Nephron progenitor cell (in vitro differentiated cells): ENCODE measurements at regions not wholly inside any gene's neighbourhood (a gene's known extent, or its start where the extent isn't known, plus 50 kb on each side); places are given as distances from the start of the nearest gene placed in this dataset.

Source experiments
- DNase-seq: peaks from one replicate; pipeline ENCODE4 v3.0.0; 2021
- H3K27ac Mint-ChIP-seq: 2 replicates; pipeline ENCODE4 v1.8.0; 2021; ENCODE audit warnings: mild to moderate bottlenecking, moderate library complexity, mixed read lengths
- H3K27me3 Mint-ChIP-seq: 2 replicates; pipeline ENCODE4 v1.8.0; 2021; ENCODE audit warnings: mild to moderate bottlenecking, low read depth, mixed read lengths; ENCODE audit not compliant: poor library complexity
- H3K36me3 Mint-ChIP-seq: 2 replicates; pipeline ENCODE4 v1.8.0; 2021; ENCODE audit warnings: low read depth, mixed read lengths
- H3K4me1 Mint-ChIP-seq: 2 replicates; pipeline ENCODE4 v1.8.0; 2021; ENCODE audit warnings: mixed read lengths
- H3K4me3 Mint-ChIP-seq: 2 replicates; pipeline ENCODE4 v1.8.0; 2021; ENCODE audit warnings: mild to moderate bottlenecking, moderate library complexity, mixed read lengths
- H3K9me3 Mint-ChIP-seq: 2 replicates; pipeline ENCODE4 v1.8.0; 2021; ENCODE audit warnings: mild to moderate bottlenecking, moderate library complexity, mixed read lengths
- TF ChIP-seq, protein P1 (sequence below): fragments of 200-600 bp; sonication (generic); IDR thresholded peaks from 2 replicates; pipeline ENCODE4 v1.5.0; 2021; ENCODE audit warnings: antibody characterized with exemption

DNA sequence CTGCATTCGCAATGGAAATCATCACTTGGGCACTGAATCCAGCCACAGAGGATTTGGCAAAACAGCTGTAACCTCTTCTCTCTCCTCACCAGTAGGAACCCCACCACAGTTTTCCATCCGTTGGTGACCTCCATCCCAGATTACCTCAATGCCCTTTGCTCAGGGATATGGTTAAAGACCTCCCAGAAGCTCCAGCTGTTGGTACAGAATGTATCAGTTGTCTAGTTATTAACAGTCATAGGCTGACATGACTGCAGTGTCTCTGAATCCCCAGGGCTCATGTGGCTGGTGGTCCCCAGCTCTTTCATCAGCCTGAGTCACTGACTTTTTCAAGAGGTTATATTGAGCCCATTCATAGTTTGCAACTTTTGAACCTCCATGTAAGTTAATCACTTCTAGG is 189.8 kb upstream of the HHIP start:
- H3K27me3 Mint-ChIP-seq = peaks cover 6% of the 10 kb centered on the region
- H3K36me3 Mint-ChIP-seq = no peaks in the 10 kb centered on the region
- TF ChIP-seq, protein P1, sequence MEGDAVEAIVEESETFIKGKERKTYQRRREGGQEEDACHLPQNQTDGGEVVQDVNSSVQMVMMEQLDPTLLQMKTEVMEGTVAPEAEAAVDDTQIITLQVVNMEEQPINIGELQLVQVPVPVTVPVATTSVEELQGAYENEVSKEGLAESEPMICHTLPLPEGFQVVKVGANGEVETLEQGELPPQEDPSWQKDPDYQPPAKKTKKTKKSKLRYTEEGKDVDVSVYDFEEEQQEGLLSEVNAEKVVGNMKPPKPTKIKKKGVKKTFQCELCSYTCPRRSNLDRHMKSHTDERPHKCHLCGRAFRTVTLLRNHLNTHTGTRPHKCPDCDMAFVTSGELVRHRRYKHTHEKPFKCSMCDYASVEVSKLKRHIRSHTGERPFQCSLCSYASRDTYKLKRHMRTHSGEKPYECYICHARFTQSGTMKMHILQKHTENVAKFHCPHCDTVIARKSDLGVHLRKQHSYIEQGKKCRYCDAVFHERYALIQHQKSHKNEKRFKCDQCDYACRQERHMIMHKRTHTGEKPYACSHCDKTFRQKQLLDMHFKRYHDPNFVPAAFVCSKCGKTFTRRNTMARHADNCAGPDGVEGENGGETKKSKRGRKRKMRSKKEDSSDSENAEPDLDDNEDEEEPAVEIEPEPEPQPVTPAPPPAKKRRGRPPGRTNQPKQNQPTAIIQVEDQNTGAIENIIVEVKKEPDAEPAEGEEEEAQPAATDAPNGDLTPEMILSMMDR = no peak
- no peaks in the 10 kb centered on the region for H3K9me3 Mint-ChIP-seq
- no peak overlapping the region for H3K27ac Mint-ChIP-seq
- DNase-seq = no peak
- peaks cover 15% of the 10 kb centered on the region for H3K4me1 Mint-ChIP-seq
- no peak overlapping the region for H3K4me3 Mint-ChIP-seq

DNA sequence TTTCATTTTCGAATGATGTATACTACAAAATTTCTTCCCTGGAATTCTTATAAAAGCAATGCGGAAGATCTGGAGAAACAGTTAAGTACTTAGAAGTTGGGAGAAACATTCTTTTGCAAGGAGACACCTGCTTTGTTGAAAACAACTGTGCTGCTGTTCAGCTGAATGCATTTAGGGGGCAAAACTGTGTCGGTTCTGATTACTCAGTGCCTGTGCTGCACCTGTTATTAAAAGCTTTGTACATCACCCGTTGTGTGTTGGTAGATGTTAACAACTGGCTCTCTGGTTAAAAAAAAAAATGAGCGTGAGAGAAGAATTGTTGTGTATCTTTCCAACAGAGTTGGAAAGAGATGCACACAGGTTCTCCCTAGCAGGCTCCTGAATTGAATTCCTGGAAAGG is 184.1 kb upstream of the HHIP start:
- H3K36me3 Mint-ChIP-seq = no peaks in the 10 kb centered on the region
- DNase-seq = no peak
- TF ChIP-seq, protein P1 = no peak
- H3K4me3 Mint-ChIP-seq = no peak overlapping the region
- H3K27me3 Mint-ChIP-seq = no peaks in the 10 kb centered on the region
- peaks cover 10% of the 10 kb centered on the region for H3K4me1 Mint-ChIP-seq
- H3K9me3 Mint-ChIP-seq = no peaks in the 10 kb centered on the region
- H3K27ac Mint-ChIP-seq = no peak overlapping the region

DNA sequence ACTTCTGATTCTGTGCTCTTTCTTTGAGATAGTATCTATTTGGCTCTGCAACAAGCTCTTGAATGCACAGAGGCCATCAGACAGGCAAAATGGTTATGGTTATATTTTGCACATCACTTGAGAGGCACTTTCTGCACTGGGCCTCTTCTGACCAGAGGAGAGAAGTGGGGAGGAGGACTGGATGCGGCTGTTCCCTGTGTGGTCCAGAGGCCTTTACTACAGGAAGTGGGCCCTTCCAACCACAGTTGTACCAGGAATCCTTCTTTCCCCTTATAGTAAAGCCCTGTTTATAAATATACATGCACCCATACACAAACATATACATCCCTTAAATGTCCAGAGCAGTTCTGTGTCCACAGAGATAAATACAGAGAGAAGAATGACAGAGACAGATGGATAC is 182.7 kb upstream of the HHIP start:
- Mint-ChIP-seq H3K4me1 (peaks cover 4% of the 10 kb centered on the region), H3K9me3 (no peaks in the 10 kb centered on the region), H3K27me3 (no peaks in the 10 kb centered on the region), H3K36me3 (no peaks in the 10 kb centered on the region), H3K27ac (no peak overlapping the region), H3K4me3 (no peak overlapping the region)
- TF ChIP-seq, protein P1 = no peak
- no peak for DNase-seq

DNA sequence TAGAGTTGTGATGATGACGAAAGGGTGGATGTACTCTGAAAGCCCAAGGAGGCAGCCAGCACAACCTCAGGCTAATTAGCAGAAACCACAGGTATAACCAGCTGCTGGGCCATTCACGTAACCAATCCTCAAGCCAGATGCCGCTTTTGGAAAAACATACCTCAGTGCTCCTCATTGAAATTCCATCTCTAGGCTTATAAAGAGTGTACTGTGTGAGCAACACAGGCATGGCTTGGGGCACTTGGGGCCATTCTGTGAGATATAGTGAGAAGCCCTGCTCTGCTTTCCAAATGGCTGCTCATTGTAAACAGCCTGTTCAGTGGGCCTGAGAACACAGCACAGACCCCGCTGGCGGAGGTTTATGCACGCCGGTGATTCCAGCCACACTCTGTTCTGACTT is 182.1 kb upstream of the HHIP start:
- Mint-ChIP-seq H3K27ac (no peak overlapping the region), H3K4me1 (no peaks in the 10 kb centered on the region), H3K4me3 (no peak overlapping the region), H3K27me3 (no peaks in the 10 kb centered on the region), H3K9me3 (no peaks in the 10 kb centered on the region), H3K36me3 (no peaks in the 10 kb centered on the region)
- no peak for DNase-seq
- TF ChIP-seq, protein P1 = no peak

DNA sequence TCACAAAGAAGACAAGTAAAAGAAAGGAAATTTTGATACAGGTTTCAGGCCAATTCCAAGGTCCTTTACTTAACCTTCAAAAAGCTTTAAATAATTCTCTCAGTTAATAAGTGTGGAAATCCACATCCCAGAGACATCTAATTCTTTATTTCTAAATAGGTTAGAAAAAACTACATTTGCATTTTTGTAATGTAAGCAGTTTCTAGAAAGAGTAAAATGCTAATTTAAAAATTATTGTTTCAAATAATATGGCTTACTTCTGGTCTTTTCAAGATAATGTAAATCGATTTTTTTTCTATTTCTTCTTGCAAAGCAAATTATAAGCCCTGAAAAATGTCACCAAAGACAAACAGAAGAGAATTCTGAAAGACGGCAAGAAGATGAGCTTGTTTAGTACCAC is 180.4 kb upstream of the HHIP start:
- H3K4me1 Mint-ChIP-seq = no peaks in the 10 kb centered on the region
- no peaks in the 10 kb centered on the region for H3K27me3 Mint-ChIP-seq
- no peak overlapping the region for H3K27ac Mint-ChIP-seq
- H3K4me3 Mint-ChIP-seq = no peak overlapping the region
- no peaks in the 10 kb centered on the region for H3K36me3 Mint-ChIP-seq
- DNase-seq = no peak
- TF ChIP-seq, protein P1 = no peak
- H3K9me3 Mint-ChIP-seq = no peaks in the 10 kb centered on the region

DNA sequence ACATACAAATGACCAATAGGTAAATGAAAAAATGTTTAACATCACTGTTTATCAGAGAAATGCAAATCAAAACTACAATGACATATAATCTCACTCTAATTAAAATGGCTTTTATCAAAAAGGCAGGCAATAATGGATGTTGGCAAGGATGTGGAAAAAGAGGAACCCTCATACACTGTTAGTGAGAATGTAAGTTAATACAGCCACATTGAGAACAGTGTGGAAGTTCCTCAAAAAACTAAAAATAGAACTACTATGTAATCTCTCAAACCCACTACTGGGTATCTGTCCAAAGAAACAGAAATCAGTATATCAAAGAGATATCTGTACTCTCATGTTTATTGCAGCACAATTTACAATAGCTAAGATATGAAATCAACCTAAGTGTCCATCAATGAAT is 165.9 kb upstream of the HHIP start:
- Mint-ChIP-seq H3K9me3 (peaks cover 25% of the 10 kb centered on the region), H3K4me1 (no peaks in the 10 kb centered on the region), H3K27ac (no peak overlapping the region), H3K4me3 (no peak overlapping the region), H3K27me3 (no peaks in the 10 kb centered on the region), H3K36me3 (no peaks in the 10 kb centered on the region)
- DNase-seq = no peak
- TF ChIP-seq, protein P1 = no peak
